ENCODE measurements at regions not wholly inside any gene's neighbourhood (a gene's known extent, or its start where the extent isn't known, plus 50 kb on each side); places are given as distances from the start of the nearest gene placed in this dataset.

DNA sequence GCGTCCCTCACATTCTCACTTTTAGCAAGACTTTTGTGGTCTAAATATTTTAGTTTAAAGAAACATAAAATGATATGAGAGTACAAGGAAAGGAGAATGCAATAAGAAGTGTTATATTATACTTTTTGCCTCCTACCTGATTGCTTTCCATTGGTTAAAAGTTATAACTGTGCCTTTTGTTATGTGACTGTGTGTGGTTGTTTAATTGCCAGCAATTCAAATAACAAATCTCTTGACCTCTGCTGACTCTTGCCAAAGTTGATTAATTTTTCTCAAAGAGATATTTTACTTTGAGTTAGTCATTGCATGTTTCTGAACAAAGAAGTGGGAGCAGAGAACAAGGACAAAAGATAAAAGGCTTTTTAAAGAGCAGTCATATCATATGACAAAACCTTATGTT lies 599.5 kb downstream of the SUCLG1 start:
- TF ChIP-seq POLR2AphosphoS5 (IDR thresholded peaks at IDR 0.05) = no peak
- TF ChIP-seq, protein P1, sequence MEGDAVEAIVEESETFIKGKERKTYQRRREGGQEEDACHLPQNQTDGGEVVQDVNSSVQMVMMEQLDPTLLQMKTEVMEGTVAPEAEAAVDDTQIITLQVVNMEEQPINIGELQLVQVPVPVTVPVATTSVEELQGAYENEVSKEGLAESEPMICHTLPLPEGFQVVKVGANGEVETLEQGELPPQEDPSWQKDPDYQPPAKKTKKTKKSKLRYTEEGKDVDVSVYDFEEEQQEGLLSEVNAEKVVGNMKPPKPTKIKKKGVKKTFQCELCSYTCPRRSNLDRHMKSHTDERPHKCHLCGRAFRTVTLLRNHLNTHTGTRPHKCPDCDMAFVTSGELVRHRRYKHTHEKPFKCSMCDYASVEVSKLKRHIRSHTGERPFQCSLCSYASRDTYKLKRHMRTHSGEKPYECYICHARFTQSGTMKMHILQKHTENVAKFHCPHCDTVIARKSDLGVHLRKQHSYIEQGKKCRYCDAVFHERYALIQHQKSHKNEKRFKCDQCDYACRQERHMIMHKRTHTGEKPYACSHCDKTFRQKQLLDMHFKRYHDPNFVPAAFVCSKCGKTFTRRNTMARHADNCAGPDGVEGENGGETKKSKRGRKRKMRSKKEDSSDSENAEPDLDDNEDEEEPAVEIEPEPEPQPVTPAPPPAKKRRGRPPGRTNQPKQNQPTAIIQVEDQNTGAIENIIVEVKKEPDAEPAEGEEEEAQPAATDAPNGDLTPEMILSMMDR (IDR thresholded peaks at IDR 0.05) = no peak

Data from upper lobe of left lung (tissue), 4 donors.